Spleen (tissue), 7 donors: ENCODE measurements at regions not wholly inside any gene's neighbourhood (a gene's known extent, or its start where the extent isn't known, plus 50 kb on each side); places are given as distances from the start of the nearest gene placed in this dataset.

ENCODE experiments used
- CTCF ChIP-seq, 11 experiments: fragments of 200-600 bp in 7 of 11; fragments of 450-650 bp in 4 of 11; sonication (generic) in 4 of 11; IDR thresholded peaks in 8 of 11; conservative IDR thresholded peaks in 3 of 11; 1 replicate in 7 of 11; 2 replicates in 4 of 11; pipeline versions ENCODE4 v1.4.0 to v1.8.0; 2016 to 2021; ENCODE audit warnings: antibody characterized with exemption in 11 of 11, inconsistent platforms in 4 of 11, mild to moderate bottlenecking in 1 of 11
- POLR2A ChIP-seq, 3 donors: fragments of 450-650 bp; IDR thresholded peaks; one replicate each; pipeline ENCODE4 v1.5.1; 2017; ENCODE audit warnings: antibody characterized with exemption in 3 of 3, mild to moderate bottlenecking in 1 of 3
- donor health status: DM: no; HTN: no; CAD: no; lungs with moderate emphysema.
- donor health status: DM: no; HTN: no; CAD: no.
- donor health status: DM: no; HTN: no; CAD: no.

- TF ChIP-seq CTCF (IDR thresholded peaks at IDR 0.05 in 8 of 11, conservative IDR thresholded peaks at IDR 0.05 in 3 of 11) (no peak), POLR2A (IDR thresholded peaks at IDR 0.05) (no peak)
Observed at GRCh38 chr2:67304300-67304890, 92.7 kb upstream of the ETAA1 start.
